Cardiac fibroblast (primary cell): ENCODE measurements at regions not wholly inside any gene's neighbourhood (a gene's known extent, or its start where the extent isn't known, plus 50 kb on each side); places are given as distances from the start of the nearest gene placed in this dataset.

Source experiments
- DNase-seq, 2 donors: peaks; one replicate each; pipeline versions ENCODE4 v3.0.0 to v3.0.0-alpha.2; 2010; ENCODE audit warnings: low read depth in 2 of 2
- H3K4me3 ChIP-seq, 2 donors: replicated peaks in 1 of 2; 1 replicate in 1 of 2; 2 replicates in 1 of 2; pipeline ENCODE4 v1.5.1; 2011; ENCODE audit warnings: low read depth in 2 of 2, low read length in 2 of 2, mild to moderate bottlenecking in 2 of 2, moderate library complexity in 1 of 2
- CTCF ChIP-seq: IDR thresholded peaks from one replicate; pipeline ENCODE4 v1.5.1; 2011; ENCODE audit warnings: low read depth, mild to moderate bottlenecking, low read length, inconsistent platforms

- H3K4me3 ChIP-seq: no peak overlapping the region
- no peak for DNase-seq
- no peak for TF ChIP-seq CTCF
Observed at GRCh38 chr6:95805699-95806098, 210.1 kb upstream of the FUT9 start.

GRCh38 chr6:95815389-95816056, 200.3 kb upstream of the FUT9 start:
- no peak for DNase-seq
- no peak overlapping the region for H3K4me3 ChIP-seq
- no peak for TF ChIP-seq CTCF

GRCh38 chr6:95819461-95819860, 196.3 kb upstream of the FUT9 start:
- TF ChIP-seq CTCF: no peak
- H3K4me3 ChIP-seq: no peak overlapping the region
- DNase-seq: no peak

DNA sequence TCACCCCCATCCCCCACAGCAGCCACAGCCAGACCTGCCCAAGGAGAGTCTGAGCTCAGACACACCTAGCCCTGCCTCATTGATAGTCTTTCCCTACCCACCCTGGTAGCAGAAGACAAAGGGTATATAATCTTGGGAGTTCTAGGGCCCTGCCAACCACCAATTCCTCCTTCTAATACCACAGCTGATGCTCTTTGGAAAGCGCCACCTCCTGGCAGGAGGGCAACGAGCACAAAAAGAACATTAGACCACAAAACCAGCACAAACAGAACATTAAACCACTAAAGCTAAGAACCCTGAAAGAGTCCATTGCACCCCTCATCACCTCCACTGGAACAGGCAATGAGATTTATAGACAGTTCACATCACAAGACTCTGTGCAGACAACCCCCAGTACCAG, 195.8 kb upstream of the FUT9 start:
- no peak for DNase-seq
- TF ChIP-seq CTCF: no peak
- no peak overlapping the region for H3K4me3 ChIP-seq

GRCh38 chr6:95830859-95831557, 184.8 kb upstream of the FUT9 start:
- no peak for DNase-seq
- no peak for TF ChIP-seq CTCF
- H3K4me3 ChIP-seq: no peak overlapping the region

- no peak for DNase-seq
- no peak overlapping the region for H3K4me3 ChIP-seq
- TF ChIP-seq CTCF: no peak
Observed at GRCh38 chr6:95837890-95838289, 177.9 kb upstream of the FUT9 start.
